ACC112 (cell line): ENCODE measurements at regions not wholly inside any gene's neighbourhood (a gene's known extent, or its start where the extent isn't known, plus 50 kb on each side); places are given as distances from the start of the nearest gene placed in this dataset.

Experiments used
- H2AFZ ChIP-seq: fragments of 200-600 bp; sonication (generic); one replicate; pipeline ENCODE4 v1.6.0; 2017; ENCODE audit warnings: antibody characterized with exemption, low read length; ENCODE audit not compliant: unreplicated experiment
- H3K27ac ChIP-seq: fragments of 200-600 bp; sonication (generic); 2 replicates; pipeline ENCODE4 v1.5.1; 2014; ENCODE audit warnings: low read depth, mild to moderate bottlenecking, antibody characterized with exemption, low read length, moderate library complexity
- H3K27me3 ChIP-seq: fragments of 200-600 bp; sonication (generic); 2 replicates; pipeline ENCODE4 v1.6.1; 2014; ENCODE audit warnings: mild to moderate bottlenecking, antibody characterized with exemption, low read length, moderate library complexity, mixed read lengths; ENCODE audit not compliant: insufficient read depth
- H3K36me3 ChIP-seq: fragments of 200-600 bp; sonication (generic); 2 replicates; pipeline ENCODE4 v1.6.1; 2016; ENCODE audit warnings: mild to moderate bottlenecking, antibody characterized with exemption, low read length, moderate library complexity, mixed read lengths; ENCODE audit not compliant: insufficient read depth
- H3K4me1 ChIP-seq: fragments of 200-600 bp; sonication (generic); one replicate; pipeline ENCODE4 v1.6.1; 2016; ENCODE audit warnings: low read length, mixed read lengths; ENCODE audit not compliant: insufficient read depth, unreplicated experiment, control insufficient read depth
- H3K4me3 ChIP-seq: fragments of 200-600 bp; sonication (generic); 2 replicates; pipeline ENCODE4 v1.5.1; 2014; ENCODE audit warnings: mild to moderate bottlenecking, low read depth, low read length
- H3K79me2 ChIP-seq: fragments of 200-600 bp; sonication (generic); one replicate; pipeline ENCODE4 v1.6.0; 2016; ENCODE audit warnings: low read length; ENCODE audit not compliant: control insufficient read depth, unreplicated experiment, insufficient read depth

DNA sequence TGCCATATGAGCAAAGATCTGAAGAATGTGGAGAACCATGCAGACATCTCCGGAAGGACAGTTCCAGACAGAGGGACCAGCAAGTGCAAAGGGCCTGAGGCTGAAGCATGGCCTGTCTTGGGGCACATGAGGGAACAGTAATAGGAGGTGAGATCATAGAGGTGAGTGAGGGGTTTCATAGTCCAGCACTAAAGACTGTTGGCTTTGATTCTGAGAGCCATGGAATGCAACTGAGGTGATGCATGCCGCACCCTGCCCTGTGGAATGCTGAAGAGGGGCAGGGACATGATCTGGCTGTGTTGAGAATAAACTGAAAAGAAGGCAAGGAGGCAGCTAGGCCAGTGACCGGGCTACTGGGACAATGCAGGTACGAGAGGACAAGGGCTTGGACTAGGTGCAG lies 253.1 kb upstream of the KLF14 start:
- Histone ChIP-seq H3K36me3 (no peaks in the 10 kb centered on the region; the same call in 1 of the 2 replicates), H3K27ac (no peak overlapping the region), H2AFZ (no peak overlapping the region), H3K4me3 (no peak overlapping the region), H3K27me3 (no peaks in the 10 kb centered on the region), H3K4me1 (peaks cover 21% of the 10 kb centered on the region), H3K79me2 (peaks cover 24% of the 10 kb centered on the region)

DNA sequence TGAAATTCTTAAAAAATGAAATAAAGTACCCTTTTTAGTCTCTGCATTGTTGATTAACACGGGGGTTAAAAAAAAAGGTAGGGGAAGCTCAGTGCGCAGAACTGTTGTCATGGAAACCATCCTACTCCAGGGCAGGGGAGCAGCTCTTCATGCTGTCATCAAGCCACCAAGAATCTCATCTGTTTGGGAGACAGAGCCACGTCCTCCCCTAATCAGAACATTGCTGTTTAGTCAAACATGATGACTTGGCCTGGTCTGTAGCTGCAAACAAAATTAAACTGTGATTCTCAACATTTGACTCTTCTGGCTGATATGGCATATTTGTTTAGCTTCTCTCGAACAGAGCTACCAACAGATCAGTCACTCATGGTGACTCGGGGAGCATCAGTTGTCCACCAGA lies 254.4 kb upstream of the KLF14 start:
- Histone ChIP-seq H3K27ac (no peak overlapping the region; the same call in 1 of the 2 replicates), H2AFZ (no peak overlapping the region), H3K27me3 (no peaks in the 10 kb centered on the region), H3K36me3 (no peaks in the 10 kb centered on the region; the same call in 1 of the 2 replicates), H3K4me3 (no peak overlapping the region), H3K4me1 (peaks cover 21% of the 10 kb centered on the region), H3K79me2 (peaks cover 24% of the 10 kb centered on the region)

- Histone ChIP-seq H3K27ac (no peak overlapping the region), H2AFZ (no peak overlapping the region), H3K4me3 (no peak overlapping the region), H3K79me2 (peaks cover 28% of the 10 kb centered on the region), H3K4me1 (peaks cover 24% of the 10 kb centered on the region), H3K27me3 (no peaks in the 10 kb centered on the region), H3K36me3 (no peaks in the 10 kb centered on the region)
These were observed 255.2 kb upstream of the KLF14 start for GRCh38 chr7:130989101-130989795.

DNA sequence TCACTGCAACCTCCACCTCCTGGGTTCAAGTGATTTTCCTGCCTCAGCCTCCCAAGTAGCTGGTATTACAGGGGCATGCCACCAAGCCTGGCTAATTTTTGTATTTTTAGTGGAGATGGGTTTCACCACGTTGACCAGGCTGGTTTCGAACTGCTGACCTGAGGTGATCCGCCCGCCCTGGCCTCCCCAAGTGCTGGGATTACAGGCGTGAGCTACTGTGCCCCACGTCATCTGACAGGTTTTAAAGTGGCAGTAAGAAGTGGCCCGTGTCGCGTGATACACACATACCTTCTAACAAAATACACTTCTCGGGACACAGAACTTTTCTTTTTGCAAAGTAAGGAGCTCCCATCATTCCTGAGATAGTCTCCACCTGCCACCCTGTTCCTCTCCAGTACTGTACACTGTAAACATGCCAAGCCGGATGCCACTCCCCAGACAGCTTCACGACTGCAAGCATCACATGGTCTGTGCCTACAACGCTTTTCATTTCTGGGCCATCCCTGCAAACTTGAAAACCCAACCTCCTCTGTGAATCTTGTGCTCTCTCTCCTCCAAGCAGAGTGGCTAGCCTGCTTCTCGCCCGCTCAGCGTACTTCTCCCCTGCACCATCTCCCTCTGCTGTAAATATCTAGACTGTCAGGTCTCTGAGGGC lies 256.3 kb upstream of the KLF14 start:
- no peak overlapping the region for H3K4me3 ChIP-seq
- H3K4me1 ChIP-seq: peaks cover 35% of the 10 kb centered on the region
- no peak overlapping the region for H2AFZ ChIP-seq
- H3K36me3 ChIP-seq: no peaks in the 10 kb centered on the region
- no peaks in the 10 kb centered on the region for H3K27me3 ChIP-seq
- no peak overlapping the region for H3K27ac ChIP-seq
- peaks cover 28% of the 10 kb centered on the region for H3K79me2 ChIP-seq

GRCh38 chr7:130993671-130994365 lies 259.8 kb upstream of the KLF14 start:
- H3K4me3 ChIP-seq: peak overlapping the region; percentile 59; the same call in 1 of the 2 replicates
- peaks cover 48% of the 10 kb centered on the region for H3K4me1 ChIP-seq
- H3K79me2 ChIP-seq: peaks cover 31% of the 10 kb centered on the region
- peak overlapping the region; percentile 62; the same call in 1 of the 2 replicates for H3K27ac ChIP-seq
- no peak overlapping the region for H2AFZ ChIP-seq
- no peaks in the 10 kb centered on the region for H3K36me3 ChIP-seq
- no peaks in the 10 kb centered on the region for H3K27me3 ChIP-seq

GRCh38 chr7:130994378-130995115 lies 260.5 kb upstream of the KLF14 start:
- Histone ChIP-seq H3K36me3 (no peaks in the 10 kb centered on the region), H3K27me3 (no peaks in the 10 kb centered on the region), H3K79me2 (peaks cover 38% of the 10 kb centered on the region), H3K4me1 (peaks cover 52% of the 10 kb centered on the region), H3K27ac (peak overlapping the region; percentile 62), H2AFZ (no peak overlapping the region), H3K4me3 (peak overlapping the region; percentile 59)

DNA sequence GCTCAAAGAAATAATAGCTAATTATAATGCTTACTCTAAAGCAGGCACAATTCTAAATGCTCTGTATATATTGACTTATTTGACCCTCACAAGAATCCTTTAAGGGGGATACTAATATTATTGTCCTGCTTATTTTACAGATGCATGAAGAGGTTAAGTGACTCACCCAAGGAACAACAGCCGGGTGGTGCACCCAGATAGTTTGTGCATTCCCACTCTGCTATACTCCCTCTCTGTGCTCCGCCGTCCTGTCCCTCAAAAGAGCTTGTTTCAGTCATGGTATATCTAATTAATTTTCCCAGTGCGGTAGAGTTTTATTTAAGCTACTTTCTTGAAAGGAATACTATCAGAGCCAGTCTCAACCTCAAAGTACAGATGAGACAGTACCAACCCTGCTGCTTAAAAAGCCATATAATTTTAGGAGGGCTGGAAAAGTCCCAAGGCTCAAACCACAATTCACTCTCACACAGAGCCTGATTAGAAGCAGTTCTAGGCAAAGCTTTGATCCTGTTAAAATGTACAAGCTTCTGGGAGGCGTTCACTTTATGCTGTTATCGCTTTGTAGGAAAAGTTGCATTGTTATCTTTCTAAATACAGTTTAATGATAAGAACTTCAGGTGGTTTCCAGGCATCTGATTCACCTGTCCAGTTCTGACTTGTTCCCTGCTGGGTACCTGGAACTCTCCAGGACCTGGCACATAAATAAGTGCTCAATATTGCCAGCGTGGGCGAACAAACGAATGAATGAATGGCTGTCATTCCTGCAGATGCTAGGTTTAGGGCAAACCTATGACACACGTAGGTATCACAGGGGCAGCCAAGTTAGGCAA lies 261.5 kb upstream of the KLF14 start:
- Histone ChIP-seq H3K36me3 (no peaks in the 10 kb centered on the region), H3K27me3 (no peaks in the 10 kb centered on the region), H3K4me1 (peaks cover 60% of the 10 kb centered on the region), H3K4me3 (peak overlapping the region; percentile 59), H3K27ac (peak overlapping the region; percentile 62), H3K79me2 (peaks cover 43% of the 10 kb centered on the region), H2AFZ (no peak overlapping the region)

GRCh38 chr7:130996205-130996832 lies 262.3 kb upstream of the KLF14 start:
- Histone ChIP-seq H3K27ac (peak overlapping the region; percentile 74), H3K4me1 (peaks cover 60% of the 10 kb centered on the region), H3K27me3 (no peaks in the 10 kb centered on the region)

GRCh38 chr7:130996833-130997231 lies 262.8 kb upstream of the KLF14 start:
- Histone ChIP-seq H3K4me1 (peaks cover 60% of the 10 kb centered on the region), H3K27me3 (no peaks in the 10 kb centered on the region), H3K36me3 (peaks cover 5% of the 10 kb centered on the region; the same call in 1 of the 2 replicates), H3K27ac (peak overlapping the region; percentile 74), H3K79me2 (peaks cover 43% of the 10 kb centered on the region), H3K4me3 (peak overlapping the region; percentile 47), H2AFZ (no peak overlapping the region)

More at GRCh38 chr7:130996205-130996832, 262.3 kb upstream of the KLF14 start:
- Histone ChIP-seq H2AFZ (no peak overlapping the region), H3K4me3 (peak overlapping the region; percentile 47), H3K36me3 (peaks cover under 1% of the 10 kb centered on the region; the same call in 1 of the 2 replicates), H3K79me2 (peaks cover 43% of the 10 kb centered on the region)
